Hematopoietic multipotent progenitor cell treated with erythropoietin and hydrocortisone succinate and interleukin-3 and kit ligand, for 15 days (in vitro differentiated cells): ENCODE measurements at regions not wholly inside any gene's neighbourhood (a gene's known extent, or its start where the extent isn't known, plus 50 kb on each side); places are given as distances from the start of the nearest gene placed in this dataset.

ENCODE experiments used
- DNase-seq: peaks from one replicate; pipeline ENCODE4 v3.0.0-alpha.2; 2015; ENCODE audit warnings: low spot score

DNA sequence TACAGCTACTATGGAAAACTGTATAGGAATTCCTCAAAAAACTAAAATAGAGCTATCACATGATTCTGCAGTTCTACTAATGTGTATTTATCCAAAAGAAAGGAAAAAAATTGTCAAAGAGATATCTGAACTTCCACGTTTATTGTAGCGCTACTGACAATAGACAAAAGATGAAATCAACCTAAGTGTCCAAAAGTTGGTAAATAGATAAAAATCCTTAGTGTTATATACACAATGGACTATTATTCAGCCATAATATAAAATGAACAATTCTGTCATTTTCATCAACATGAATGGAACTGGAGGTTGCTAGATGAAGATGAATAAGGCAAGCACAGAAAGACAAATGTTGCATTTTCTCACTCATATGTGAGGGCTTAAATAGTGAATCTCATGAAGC, 1492.1 kb downstream of the MRPL39 start:
- no peak for DNase-seq

DNA sequence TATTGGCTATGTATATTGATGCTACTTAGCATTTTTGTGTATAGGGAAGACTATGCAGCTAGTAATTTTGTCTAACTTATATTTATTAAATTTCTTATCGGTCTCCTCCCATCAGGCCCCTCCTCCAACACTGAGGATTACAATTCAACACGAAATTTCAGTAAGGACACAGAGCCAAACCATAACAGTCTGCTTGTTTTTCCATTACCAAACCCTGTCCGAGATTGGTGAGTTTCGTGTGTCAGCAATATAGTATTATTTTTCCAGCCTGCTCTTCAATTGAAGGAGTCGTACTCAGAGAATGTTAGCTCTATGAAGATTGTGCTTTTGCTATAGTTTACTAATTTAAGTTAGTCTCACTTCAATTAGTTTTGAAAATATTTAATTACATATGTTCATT, 1495.3 kb downstream of the MRPL39 start:
- no peak for DNase-seq

DNA sequence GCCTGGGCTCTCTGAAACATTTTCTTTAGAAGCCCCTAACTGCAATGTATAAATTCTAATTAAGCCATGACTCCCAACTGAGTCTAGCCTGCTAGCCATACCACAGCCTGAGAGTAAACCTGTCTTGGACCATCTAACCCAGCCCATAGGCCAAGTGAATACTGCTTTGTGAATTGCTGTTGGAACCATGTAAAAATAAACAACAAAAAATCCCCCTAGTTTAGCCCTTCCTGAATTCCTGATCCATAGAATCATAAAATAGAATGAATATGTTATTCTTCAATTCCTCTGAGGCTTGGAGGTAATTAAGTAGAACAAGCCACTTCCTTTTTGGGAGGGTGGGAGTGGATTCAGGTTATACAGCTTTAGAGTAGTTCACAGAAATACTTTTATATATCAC, 1496.4 kb downstream of the MRPL39 start:
- DNase-seq, result no peak

DNA sequence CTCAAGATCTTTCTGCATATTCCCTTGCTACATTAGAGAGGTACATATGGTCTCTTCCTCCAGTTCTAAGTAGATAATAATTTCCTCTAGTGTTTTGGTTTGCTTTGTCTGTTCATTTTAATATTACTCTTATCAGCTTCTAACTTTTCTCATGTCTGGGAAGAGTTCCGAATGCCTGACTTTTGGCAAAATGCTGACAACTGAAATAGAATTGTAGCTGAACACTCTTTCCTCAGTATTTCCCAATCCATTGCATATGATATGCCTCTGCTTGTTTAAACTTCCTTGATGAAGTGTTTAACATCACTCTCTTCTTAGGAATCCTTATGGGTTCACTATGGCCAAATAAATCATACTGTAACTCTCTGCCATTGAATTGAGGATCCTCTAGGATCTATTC, 1510.1 kb downstream of the MRPL39 start:
- DNase-seq, result no peak

DNA sequence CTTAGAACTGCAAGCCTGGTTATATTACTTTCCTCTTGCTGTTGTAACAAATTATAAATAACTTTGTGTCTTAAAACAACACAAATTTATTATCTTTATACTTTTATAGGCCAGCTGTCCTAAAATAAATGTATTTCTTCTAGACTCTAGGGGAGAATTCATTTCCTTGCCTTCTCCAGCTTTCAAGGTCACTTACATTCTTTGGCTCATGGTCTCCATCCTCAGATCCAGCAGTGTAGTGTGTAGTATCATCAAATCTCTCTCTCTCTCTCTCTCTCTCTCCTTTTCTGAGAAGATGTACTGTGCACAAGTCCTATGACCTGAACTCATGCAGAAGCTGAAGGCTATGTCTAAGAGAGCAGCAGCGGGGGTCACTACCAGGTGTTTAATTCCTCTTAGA, 1510.6 kb downstream of the MRPL39 start:
- no peak for DNase-seq

DNA sequence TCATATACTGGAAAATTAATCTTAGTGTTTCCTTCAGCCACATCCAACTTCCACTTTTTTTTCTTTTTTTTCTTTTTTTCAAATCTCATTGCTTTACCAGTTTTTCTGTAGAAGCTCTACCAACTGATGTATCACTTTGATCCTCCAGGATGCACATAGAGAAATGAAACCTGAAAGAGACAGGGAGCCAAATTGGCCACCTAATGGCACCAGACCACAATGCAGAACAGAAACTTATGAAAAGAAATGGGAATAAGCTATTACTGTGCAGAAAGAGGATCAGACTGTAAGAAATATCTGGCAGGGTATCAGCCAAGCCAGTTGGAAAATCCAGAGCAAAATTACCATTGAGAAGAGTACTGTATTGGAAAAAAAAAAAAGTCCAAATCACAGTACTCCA, 1514.2 kb downstream of the MRPL39 start:
- no peak for DNase-seq

DNA sequence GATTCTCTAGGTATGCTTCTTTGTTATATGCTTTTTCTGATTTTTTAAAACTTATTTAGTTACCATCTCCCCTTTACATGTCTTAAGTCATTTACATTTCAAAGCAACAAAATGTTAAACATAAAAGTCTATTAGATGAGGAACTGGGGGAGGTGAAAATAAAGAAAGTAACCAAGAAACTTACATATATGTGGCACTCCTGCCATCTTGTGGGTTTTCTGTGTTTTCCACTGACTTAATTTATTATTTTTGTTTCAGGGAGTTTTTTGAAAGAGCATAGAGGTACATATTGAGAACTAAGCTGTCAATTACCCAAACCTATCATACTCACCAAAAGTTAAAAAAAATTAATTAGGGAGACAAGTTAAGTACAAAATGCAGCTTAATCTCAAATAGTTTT, 1531.1 kb downstream of the MRPL39 start:
- no peak for DNase-seq

DNA sequence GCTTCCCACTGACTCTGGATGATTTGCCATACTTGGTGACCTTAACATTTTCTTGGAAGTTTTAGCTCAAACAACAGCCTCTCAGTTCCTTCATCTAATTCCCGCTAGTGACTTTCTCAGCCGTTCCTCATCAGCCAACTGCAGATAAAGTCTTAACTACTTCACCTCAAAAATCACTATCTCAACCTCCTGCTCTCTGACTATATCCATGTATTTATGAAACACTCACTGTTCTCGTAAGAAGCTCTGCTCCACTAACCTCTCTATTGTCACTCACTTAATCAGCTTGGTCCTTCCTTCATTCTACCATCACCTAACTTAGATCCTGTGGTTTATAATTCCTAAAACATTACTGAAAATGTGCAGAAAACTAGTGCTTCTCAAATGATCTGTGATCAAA, 1551.6 kb downstream of the MRPL39 start:
- DNase-seq, result no peak

DNA sequence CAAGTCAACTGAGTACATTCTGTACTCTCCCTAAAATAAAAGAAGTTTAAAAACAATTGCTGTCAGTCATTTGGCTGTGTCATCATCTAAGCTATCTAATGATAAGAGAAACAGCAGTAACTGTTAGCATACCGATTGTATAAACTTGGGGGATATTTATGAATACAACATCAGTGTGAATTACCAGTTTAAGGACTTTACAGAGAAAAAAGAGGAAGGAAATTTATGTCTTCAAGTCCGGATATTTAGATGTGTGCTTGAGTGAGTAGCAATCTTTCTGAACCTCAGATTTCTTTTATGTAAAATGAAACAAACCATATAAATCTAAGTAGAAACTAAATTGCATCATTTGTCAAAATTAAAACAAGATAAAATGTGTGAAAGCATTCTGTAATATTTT, 1557.0 kb downstream of the MRPL39 start:
- DNase-seq, result no peak

DNA sequence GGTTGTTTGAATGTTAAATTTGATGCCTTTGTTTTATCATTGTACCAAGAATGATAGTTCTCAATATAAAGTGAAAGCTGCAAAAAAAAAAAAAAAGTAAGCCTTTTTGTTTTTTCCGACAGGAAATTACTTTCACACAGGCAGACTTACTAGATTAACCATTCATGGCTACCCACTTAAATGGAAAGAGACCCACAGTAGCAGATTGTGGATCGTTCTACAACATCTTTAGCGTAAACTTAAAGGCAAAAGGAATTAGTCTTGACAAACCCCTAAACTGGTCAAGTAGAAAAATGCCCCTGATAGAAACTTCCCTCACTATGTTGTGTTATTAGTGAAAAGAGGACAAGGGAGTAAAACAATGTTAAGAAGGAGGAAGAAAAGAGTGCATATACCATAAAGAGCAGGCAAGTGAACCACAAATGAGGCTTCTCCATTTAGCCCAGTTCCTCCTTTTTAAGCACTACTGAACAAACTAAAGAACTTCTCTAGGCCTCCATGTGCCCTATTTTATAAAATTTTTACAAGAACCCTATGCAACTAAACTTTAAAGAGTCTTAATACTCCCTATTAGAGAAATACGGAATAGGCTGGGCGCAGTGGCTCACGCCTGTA, 1560.3 kb downstream of the MRPL39 start:
- no peak for DNase-seq

DNA sequence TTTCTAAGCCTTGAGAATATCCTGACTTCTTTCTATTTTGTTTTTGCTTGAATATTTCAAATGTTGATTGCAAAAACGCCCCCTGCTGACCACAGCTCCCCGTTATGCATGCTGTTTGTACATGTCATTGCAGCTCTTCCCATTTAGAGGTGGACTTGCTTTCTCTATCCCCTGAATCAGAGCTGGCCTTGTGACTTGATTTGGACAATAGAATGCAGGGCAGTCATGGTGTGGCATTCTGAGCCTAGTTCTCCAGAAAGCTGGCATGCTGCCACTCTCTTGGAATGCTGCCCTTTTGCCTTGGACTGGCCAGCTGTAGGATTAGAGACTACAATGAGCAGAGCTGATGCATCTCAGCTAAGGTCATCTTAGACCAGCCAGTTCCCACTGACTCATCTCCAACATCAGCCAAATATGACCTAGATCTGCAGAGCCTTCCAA, 1561.5 kb downstream of the MRPL39 start:
- no peak for DNase-seq

DNA sequence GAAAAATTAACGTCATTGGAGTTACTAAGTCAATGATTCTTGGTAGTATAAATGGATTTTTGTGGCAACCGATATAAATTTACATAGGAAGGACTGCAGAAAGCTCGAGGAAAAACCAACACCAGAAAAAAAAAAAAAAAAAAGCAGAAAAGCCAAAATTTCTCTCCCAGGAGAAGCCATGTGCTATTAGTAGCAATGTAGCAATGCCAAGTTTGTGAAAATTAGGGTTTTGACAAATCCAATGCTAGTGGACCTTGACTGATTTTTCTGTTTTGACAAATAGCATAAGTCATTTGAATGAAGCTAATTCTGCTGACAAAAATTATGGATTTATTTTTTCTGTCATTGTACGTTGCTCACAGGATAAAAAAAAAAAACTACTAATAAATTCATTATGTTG, 1561.9 kb downstream of the MRPL39 start:
- no peak for DNase-seq

DNA sequence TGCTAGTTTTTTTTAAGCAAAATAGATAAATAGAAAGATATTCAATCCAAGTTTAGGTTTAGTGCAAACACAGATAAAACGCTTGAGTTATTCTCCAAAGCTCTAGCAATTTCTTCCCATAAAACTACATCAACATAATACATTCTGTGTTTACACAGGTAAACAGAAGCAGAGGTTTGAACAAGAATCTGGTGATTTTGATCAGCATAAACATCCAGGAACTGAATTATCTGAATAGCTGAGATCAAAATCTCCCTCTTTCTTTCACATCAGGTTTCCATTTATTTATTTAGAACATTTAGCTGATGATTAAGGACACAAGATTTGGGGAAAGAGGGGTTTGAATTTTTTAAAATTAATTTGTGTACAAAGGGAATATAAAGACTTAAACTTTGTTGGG, 1564.6 kb downstream of the MRPL39 start:
- DNase-seq, result no peak

DNA sequence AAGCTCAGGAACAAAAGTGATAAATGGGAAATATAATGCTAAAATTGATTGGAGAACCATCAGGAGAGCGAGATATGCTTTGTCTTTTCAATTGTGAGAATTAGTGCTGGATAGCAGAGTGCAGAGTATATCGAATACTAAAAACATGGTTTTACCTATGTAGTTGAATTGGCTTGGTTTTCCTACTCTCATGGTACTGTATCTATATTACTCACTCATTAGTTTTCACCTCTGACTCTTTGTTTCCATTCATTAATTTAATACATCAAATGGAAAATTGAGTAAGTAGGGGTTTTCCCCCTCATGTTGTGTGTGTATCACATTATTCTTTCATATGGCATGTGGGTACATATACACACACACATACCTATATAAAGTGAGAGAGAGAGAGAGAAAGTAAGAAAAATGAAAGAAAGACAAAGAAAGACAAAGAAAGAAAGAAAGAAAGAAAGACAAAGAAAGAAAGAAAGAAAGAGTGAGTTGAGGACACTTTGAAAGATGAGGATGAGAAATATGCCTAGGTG, 1574.5 kb downstream of the MRPL39 start:
- no peak for DNase-seq

DNA sequence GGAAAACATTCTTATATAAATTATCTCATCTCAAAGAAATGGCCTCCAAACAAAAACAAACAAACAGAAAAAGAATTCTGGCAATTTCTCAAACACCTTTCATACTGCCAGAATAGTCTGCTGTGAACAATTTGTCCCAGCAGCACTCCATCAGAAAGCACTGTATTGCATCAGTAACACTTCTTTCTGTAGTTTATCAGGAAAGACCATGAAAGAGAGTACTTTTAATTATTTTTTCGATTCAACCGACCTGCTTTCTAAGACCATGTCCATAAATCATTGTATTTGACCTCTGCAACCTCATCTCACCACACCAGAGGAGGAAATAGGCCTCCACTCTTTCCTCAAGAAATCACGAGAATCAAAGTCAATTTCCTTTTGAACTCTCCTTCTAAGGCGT, 1579.9 kb downstream of the MRPL39 start:
- no peak for DNase-seq

DNA sequence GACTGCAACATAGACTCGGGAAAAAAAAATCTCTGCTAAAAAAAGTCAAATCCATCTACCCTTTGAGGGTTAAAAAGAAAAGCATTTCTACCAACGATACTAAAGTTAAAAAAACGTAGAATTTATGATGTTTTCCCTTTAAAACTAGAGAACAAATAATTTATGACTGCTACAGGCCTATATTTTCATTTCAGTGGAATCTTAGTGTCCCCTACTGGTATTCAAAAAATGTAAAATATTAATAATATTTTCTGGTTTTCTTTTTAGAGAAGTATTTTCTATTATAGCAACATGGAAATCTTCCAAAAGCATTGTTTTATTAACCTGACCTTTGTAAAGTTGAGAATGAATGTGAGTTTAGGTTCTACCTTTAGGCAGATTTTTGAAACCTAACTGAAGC, 1582.2 kb downstream of the MRPL39 start:
- DNase-seq, result no peak

DNA sequence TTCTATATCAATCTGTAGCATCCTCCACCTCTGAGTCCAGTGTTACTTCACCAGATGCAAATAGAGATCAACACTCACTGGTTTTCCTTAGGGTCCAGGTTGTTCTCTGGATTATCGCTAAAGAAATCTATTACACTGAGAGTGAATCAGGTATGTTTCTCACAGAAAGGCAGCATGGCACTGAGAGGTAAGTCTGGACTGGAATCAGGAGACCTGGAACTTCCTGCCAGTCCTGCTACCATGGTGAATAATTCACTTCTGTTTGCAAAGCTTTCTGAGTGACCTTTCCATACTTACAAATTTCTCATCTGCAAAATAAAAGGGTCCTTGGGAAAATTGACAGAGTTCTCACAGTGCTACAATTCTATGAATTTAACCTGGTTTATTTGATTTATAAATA, 1583.3 kb downstream of the MRPL39 start:
- DNase-seq, result no peak

DNA sequence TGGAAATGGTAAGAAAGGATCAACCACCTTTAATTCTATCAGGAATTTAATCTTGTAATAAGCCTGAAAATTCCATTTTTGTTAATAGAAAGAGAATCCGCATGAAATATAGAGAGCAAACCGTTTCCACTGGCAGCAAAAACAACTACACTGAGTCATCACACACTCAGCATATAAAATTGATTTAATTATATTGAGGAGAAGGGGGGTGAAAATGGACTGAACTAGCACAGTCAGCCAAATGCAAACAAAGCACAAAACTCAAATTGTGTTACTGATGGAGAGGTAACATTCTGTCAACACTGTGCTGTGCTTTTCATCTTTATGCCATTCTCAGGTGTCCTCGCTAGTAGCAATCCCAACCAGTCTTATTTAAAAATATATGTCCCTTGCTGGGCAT, 1583.9 kb downstream of the MRPL39 start:
- no peak for DNase-seq

DNA sequence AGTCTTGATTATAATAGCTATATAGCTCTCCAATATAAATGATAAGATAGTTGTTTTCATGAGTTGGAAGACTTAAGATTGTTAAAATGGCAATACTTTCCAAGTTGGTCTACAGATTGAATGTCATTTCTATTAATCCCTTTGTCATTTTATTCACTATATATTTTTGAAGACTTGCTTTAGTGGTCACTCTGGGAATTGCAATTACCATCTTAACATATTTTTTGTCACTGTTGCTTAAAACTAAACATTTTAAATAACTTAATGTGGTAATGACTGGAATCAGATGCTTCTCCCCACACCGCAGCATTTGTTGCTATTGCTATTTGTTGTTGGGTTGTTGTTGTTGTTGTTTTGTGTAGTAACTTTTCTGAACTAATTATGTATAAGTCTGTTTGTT, 1592.9 kb downstream of the MRPL39 start:
- no peak for DNase-seq

DNA sequence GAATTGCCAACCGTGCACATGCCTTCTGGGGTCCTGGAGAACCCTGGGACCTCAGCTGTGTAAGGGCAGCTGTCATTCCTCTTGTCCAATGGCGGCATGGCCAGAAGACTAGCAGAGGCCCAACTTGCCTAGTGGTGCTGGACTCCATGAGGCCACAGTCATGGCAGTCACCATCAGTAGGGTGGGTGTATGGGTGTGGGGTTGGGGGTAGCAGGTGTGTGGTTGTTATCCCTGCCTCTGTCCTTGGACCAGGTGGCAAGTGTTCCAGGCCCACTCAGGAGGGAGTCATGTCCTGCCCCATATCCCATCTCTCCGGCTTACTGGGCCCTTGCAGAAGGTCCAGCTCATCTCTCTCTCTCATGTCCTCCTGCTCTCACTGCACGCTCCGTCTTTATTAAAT, 1596.2 kb downstream of the MRPL39 start:
- no peak for DNase-seq

DNA sequence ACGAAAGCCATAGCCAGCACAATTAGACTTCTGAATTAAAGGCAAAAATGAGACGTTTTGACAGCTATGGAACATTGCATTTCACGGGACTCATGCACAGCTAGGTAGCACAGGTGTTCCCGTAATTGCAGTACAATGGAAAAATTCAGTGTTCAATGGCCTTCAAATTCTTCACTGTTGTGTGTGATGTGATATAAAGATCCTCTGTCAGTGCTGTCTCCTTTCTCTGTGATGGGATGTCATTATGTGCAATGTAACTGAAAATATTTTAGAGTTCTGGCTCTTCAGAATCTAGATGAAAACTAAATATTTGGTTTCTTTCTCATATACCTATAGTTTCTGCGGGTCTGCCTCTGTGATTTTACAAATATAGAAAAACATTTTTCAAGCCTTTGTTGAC, 1599.7 kb downstream of the MRPL39 start:
- no peak for DNase-seq

DNA sequence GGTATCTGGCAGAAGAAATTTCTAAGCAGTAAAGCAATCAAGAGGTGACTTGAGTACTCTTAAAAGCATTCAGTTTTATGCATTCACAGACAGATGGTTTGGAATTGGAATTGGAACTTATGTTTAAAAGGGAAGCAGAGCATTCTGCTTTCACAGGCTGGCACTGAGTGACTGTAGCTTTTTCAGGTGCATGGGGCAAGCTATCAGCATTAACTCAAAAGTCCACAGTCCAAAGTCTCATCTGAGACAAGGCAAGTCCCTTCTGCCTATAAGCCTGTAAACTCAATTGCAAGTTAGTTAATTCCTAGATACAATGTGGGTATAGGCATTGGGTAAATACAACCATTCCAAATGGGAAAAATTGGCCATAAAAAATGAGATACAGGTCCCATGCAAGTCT, 1620.3 kb downstream of the MRPL39 start:
- no peak for DNase-seq

DNA sequence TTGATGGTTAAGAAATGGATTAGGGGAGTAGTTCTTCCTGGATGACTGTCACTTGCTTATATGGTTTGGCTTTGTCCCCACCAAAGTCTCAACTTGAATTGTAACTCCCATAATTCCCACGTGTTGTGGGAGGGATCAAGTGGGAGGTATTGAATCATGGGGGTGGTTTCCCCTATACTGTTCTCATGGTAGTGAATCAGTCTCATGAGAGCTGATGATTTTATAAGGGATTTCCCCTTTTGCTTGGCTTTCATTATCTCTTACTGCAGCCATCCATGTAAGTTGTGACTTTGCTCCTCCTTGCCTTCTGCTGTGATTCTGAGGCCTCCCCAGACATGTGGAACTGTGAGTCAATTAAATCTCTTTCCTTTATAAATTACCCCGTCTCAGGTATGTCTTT, 1621.1 kb downstream of the MRPL39 start:
- no peak for DNase-seq

DNA sequence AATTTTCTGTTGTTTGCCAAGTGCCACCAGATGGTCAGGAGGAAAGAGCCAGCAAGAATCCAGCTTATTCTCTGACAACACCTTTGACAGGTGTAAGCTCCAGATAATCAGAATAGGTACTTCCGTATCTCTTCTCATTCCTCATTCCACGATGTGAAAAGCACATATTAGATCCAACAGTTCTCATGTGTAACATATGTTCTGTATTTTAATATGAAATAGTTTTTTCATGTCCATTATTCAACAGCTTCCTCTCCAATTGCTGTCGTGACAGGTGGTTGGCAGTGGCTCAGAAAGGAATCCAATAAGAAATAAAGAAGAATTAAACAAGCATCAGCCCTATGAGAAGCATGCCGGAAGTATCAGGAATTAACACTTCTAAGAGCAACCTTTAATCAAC, 1624.7 kb downstream of the MRPL39 start:
- DNase-seq, result no peak

DNA sequence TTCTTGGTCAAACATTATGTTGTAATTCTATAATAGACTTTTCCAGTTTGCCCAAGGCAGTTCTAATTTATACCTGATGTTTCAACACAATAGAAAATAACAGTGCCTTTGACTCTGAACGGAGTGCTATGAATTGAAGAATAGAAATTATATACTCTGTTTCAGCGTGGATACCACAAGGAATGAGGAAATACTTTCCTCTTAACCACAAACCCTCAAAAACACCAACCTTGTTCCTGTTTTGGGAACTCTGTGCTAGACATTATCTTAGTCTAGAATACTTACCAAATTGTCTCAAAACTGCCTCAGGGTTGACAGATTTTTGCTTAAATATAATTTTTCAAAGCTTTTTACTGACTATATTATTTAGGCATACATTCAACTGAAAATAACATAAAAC, 1629.3 kb downstream of the MRPL39 start:
- no peak for DNase-seq
